H1 (cell line): ENCODE measurements at regions not wholly inside any gene's neighbourhood (a gene's known extent, or its start where the extent isn't known, plus 50 kb on each side); places are given as distances from the start of the nearest gene placed in this dataset.

ENCODE experiments used
- CHD2 ChIP-seq: IDR thresholded peaks from 2 replicates; pipeline ENCODE4 v1.6.1; 2012; ENCODE audit warnings: low read length, improper control_type of control experiment
- CTCF ChIP-seq, 3 experiments: IDR thresholded peaks; 1 replicate in 2 of 3; 2 replicates in 1 of 3; pipeline versions ENCODE4 v1.5.1 to v1.6.1; 2011; ENCODE audit warnings: low read length in 3 of 3, mild to moderate bottlenecking in 3 of 3, inconsistent platforms in 2 of 3, low read depth in 1 of 3, moderate library complexity in 1 of 3; ENCODE audit not compliant: insufficient read depth in 1 of 3; ENCODE audit errors: control extremely low read depth in 1 of 3
- EZH2 ChIP-seq: fragments of 200-600 bp; sonication (generic); IDR thresholded peaks from 2 replicates; pipeline ENCODE4 v1.7.1; 2012; ENCODE audit warnings: low read depth, mild to moderate bottlenecking, moderate library complexity, low read length, inconsistent platforms; ENCODE audit not compliant: severe bottlenecking
- JUN ChIP-seq: IDR thresholded peaks from 2 replicates; pipeline ENCODE4 v1.6.1; 2011; ENCODE audit warnings: low read depth, mild to moderate bottlenecking, improper control_type of control experiment, low read length
- KDM5A ChIP-seq: fragments of 200-600 bp; IDR thresholded peaks from 2 replicates; pipeline ENCODE4 v1.7.1; 2012; ENCODE audit warnings: mild to moderate bottlenecking, low read length, inconsistent platforms, mixed read lengths
- NANOG ChIP-seq: IDR thresholded peaks from 2 replicates; pipeline ENCODE4 v1.6.1; 2011; ENCODE audit warnings: low read length, low read depth, mild to moderate bottlenecking, inconsistent platforms; ENCODE audit not compliant: insufficient read depth, poor library complexity, severe bottlenecking
- POLR2AphosphoS5 ChIP-seq: IDR thresholded peaks from 2 replicates; pipeline ENCODE4 v1.6.1; 2011; ENCODE audit warnings: low read depth, low read length
- SP4 ChIP-seq: IDR thresholded peaks from 2 replicates; pipeline ENCODE4 v1.6.1; 2012; ENCODE audit warnings: low read length, inconsistent platforms

- TF ChIP-seq EZH2 = no peak
- TF ChIP-seq SP4 = no peak
- no peak for TF ChIP-seq POLR2AphosphoS5
- no peak for TF ChIP-seq CTCF (IDR thresholded peaks at IDR 0.05; ENCODE audit: control extremely low read depth in 1 of 3, insufficient read depth in 1 of 3, low read depth in 1 of 3, low read length in 3 of 3)
- TF ChIP-seq KDM5A = no peak
- TF ChIP-seq NANOG = no peak
- no peak for TF ChIP-seq JUN
- no peak for TF ChIP-seq CHD2
Measured at GRCh38 chr16:9650284-9650683, 531.9 kb downstream of the GRIN2A start.
